Common myeloid progenitor, CD34-positive (primary cell): ENCODE measurements at regions not wholly inside any gene's neighbourhood (a gene's known extent, or its start where the extent isn't known, plus 50 kb on each side); places are given as distances from the start of the nearest gene placed in this dataset.

Experiments used
- CTCF ChIA-PET: fragments of 350-600 bp; sonication (Branson Sonifier 250); formaldehyde crosslinking; loops from one replicate; lab custom pipeline; 2021; ENCODE audit warnings: antibody characterized with exemption; lab: Charles Lee
- POLR2A ChIA-PET: fragments of 350-600 bp; sonication (Branson Sonifier 250); formaldehyde crosslinking; loops from one replicate; lab custom pipeline; 2021; ENCODE audit warnings: antibody characterized with exemption; lab: Charles Lee
- DNase-seq, 3 donors: peaks; one replicate each; pipeline versions ENCODE4 v3.0.0 to v3.0.0-alpha.2; 2013
- H3K27ac ChIP-seq, 2 experiments: 1 replicate in 1 of 2; 2 replicates in 1 of 2; pipeline ENCODE4 v1.7.0; 2013; ENCODE audit warnings: inconsistent platforms in 2 of 2, low read length in 2 of 2, mild to moderate bottlenecking in 2 of 2, low read depth in 1 of 2, moderate library complexity in 1 of 2; ENCODE audit not compliant: severe bottlenecking in 2 of 2, insufficient read depth in 1 of 2, poor library complexity in 1 of 2
- H3K27me3 ChIP-seq, 5 experiments: replicated peaks in 2 of 5; 1 replicate in 3 of 5; 2 replicates in 2 of 5; pipeline versions ENCODE4 v1.6.1 to v1.7.0; 2013; ENCODE audit warnings: low read length in 4 of 5, mild to moderate bottlenecking in 2 of 5, moderate library complexity in 2 of 5, inconsistent platforms in 1 of 5; ENCODE audit not compliant: insufficient read depth in 5 of 5, control insufficient read depth in 4 of 5
- H3K36me3 ChIP-seq, 4 experiments: 1 replicate in 2 of 4; 2 replicates in 2 of 4; pipeline versions ENCODE4 v1.6.1 to v1.7.0; 2013; ENCODE audit warnings: low read length in 3 of 4, control low read depth in 1 of 4, mild to moderate bottlenecking in 1 of 4; ENCODE audit not compliant: control insufficient read depth in 4 of 4, insufficient read depth in 4 of 4
- H3K4me1 ChIP-seq, 4 experiments: 1 replicate in 3 of 4; 2 replicates in 1 of 4; pipeline versions ENCODE4 v1.6.1 to v1.7.1; 2013; ENCODE audit warnings: low read length in 3 of 4, mild to moderate bottlenecking in 3 of 4, control low read depth in 1 of 4, inconsistent platforms in 1 of 4, moderate library complexity in 1 of 4; ENCODE audit not compliant: control insufficient read depth in 4 of 4, insufficient read depth in 4 of 4; ENCODE audit errors: control extremely low read depth in 1 of 4
- H3K4me3 ChIP-seq, 7 experiments: 1 replicate in 4 of 7; 2 replicates in 3 of 7; pipeline versions ENCODE4 v1.5.1 to v1.7.0; 2013; ENCODE audit warnings: mild to moderate bottlenecking in 7 of 7, low read length in 6 of 7, moderate library complexity in 6 of 7, inconsistent platforms in 2 of 7, low read depth in 2 of 7, control low read depth in 1 of 7; ENCODE audit not compliant: insufficient read depth in 4 of 7, control insufficient read depth in 1 of 7; ENCODE audit errors: extremely low read depth in 1 of 7
- H3K9me3 ChIP-seq, 5 experiments: 1 replicate in 4 of 5; 2 replicates in 1 of 5; pipeline versions ENCODE4 v1.6.1 to v1.7.1; 2013; ENCODE audit warnings: low read length in 4 of 5, mild to moderate bottlenecking in 2 of 5, inconsistent platforms in 1 of 5, low read depth in 1 of 5, moderate library complexity in 1 of 5; ENCODE audit not compliant: control insufficient read depth in 4 of 5, insufficient read depth in 2 of 5; ENCODE audit errors: control extremely low read depth in 1 of 5
- WGBS: methylation state at CpG from one replicate; pipeline ENCODE4 v1.1.5; 2013; ENCODE audit not compliant: insufficient coverage; 5-methylcytosine and 5-hydroxymethylcytosine counted together

DNA sequence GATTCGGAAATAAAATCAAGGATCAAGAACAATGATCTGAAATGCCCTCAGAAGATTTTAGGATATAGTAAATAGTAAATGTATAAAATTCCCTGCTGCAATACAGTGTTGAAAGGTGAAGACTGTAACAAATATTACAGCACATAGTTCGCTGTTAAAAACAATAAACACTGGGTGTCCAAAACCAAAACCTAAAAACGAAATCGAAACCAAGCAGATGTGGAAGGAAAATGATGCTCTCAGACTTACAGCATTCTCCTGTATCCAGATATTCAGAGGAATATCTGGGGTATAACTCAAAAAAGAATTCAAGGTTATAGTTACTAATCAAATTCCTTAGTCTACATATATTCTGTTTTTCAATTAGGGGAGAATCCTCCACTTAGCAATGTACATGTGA lies 708.1 kb upstream of the PCDH15 start:
- no peak for DNase-seq
- 100% methylated on average over 2 of the region's 4 CpGs for WGBS
- Histone ChIP-seq H3K27ac (no peak overlapping the region), H3K36me3 (no peaks in the 10 kb centered on the region), H3K9me3 (no peaks in the 10 kb centered on the region), H3K27me3 (no peaks in the 10 kb centered on the region), H3K4me1 (no peaks in the 10 kb centered on the region), H3K4me3 (no peak overlapping the region)
- ChIA-PET CTCF (no interaction called here), POLR2A (no interaction called here)

DNA sequence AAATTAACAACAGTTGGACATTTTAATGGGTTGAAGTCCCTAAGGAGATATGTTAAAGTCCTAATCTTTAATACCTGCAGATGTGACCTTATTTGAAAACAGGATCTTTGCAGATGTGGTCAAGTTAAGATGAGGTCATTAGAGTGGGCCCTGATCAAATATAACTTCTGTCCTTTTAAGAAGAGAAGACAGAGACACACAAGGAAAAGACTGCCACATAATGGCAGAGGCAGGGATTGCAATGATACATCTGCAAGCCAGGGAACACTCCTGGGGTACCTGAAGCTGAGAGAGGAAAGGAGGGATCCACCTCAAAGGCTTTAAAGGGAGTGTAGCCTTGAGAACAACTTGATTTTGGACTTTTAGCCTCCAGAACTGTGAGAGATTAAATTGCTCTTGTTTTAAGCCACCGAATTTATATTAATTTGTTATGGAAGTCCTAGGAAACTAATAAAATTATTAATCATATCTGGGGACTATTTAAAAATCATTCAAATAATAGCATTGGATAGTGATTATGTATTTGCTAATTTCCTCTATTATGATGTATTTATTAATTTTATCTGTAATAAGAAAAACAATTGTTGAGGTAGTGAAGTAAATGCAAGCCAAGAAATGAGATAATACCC lies 700.0 kb upstream of the PCDH15 start:
- ChIA-PET POLR2A (no interaction called here), CTCF (no interaction called here)
- no peaks in the 10 kb centered on the region for H3K36me3 ChIP-seq
- DNase-seq = peak; percentile 1 to 31 (median 29)
- H3K27ac ChIP-seq = no peak overlapping the region
- no peaks in the 10 kb centered on the region for H3K27me3 ChIP-seq
- no peaks in the 10 kb centered on the region for H3K4me1 ChIP-seq
- H3K9me3 ChIP-seq = no peaks in the 10 kb centered on the region
- no CpG with 5 or more reads among the region's 1 CpG for WGBS
- no peak overlapping the region for H3K4me3 ChIP-seq

DNA sequence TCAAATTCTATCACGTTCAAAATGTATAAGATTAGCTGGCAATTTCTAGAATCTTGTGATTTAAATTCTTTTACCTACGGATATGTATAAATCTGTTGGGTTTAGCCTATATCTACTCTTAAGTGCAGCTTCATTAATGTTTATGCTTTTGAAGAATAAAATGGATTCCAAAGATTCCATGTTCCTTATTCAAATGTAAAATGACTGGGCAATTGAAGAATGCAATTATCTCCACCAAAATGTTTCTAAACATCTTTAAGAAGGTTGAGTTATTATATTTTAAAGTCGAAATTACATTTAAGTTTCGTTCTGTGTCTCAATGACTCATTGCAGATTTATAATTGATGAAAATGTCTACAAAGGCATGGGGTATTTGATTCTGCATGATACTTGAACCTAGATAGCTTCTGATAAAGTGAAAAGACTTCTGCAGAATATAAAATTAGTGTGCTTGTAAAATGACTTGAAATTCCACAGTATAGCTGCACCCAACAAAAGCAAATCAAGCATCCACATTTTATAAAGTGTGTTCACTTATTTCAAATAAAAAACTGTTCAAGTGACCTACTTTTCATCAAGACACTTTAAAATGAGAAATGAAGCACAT lies 697.0 kb upstream of the PCDH15 start:
- Histone ChIP-seq H3K4me1 (no peaks in the 10 kb centered on the region), H3K4me3 (no peak overlapping the region), H3K27me3 (no peaks in the 10 kb centered on the region), H3K36me3 (no peaks in the 10 kb centered on the region), H3K9me3 (no peaks in the 10 kb centered on the region), H3K27ac (no peak overlapping the region)
- 80% methylated on average over 2 of the region's 4 CpGs for WGBS
- DNase-seq = no peak
- ChIA-PET POLR2A (no interaction called here), CTCF (no interaction called here)

DNA sequence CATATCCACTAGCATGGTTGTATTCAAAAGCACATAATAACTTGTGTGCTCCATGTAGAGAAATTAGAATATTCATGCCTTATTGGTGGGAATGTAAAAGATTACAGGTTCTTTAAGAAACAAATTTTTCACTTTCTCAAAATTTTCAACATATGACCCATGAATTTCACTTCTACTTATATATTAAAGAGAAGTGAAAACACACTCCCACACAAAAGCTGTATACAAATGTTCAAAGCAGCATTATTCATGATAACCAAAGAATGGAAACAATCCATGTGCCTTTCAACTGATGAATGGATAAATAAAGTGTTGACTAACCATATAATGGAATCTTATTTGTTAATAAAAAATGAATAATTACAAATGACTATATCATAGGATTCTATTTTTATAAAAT lies 694.5 kb upstream of the PCDH15 start:
- no peaks in the 10 kb centered on the region for H3K27me3 ChIP-seq
- CTCF ChIA-PET = no interaction called here
- no peak overlapping the region for H3K4me3 ChIP-seq
- no peaks in the 10 kb centered on the region for H3K4me1 ChIP-seq
- H3K9me3 ChIP-seq = no peaks in the 10 kb centered on the region
- H3K36me3 ChIP-seq = no peaks in the 10 kb centered on the region
- H3K27ac ChIP-seq = no peak overlapping the region
- no peak for DNase-seq
- POLR2A ChIA-PET = no interaction called here

DNA sequence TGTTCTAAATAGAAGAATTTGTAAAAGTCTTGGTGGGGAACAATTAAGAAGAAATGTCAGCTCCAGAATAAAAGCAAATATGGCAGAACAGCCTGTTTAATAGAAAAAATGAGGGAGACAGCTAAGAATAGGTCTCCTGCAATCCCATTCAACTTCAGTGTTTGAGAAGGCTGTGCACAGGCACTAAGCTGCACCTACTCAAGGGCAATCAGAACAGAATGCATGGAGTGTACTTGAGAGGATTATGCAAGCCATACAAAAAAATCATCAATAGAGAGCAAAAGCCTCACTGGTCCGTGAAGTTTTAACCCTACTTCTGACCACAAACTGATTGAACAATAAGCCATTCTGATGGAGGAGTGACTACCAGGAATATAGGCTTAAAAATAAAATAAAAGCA lies 690.7 kb upstream of the PCDH15 start:
- CTCF ChIA-PET = no interaction called here

DNA sequence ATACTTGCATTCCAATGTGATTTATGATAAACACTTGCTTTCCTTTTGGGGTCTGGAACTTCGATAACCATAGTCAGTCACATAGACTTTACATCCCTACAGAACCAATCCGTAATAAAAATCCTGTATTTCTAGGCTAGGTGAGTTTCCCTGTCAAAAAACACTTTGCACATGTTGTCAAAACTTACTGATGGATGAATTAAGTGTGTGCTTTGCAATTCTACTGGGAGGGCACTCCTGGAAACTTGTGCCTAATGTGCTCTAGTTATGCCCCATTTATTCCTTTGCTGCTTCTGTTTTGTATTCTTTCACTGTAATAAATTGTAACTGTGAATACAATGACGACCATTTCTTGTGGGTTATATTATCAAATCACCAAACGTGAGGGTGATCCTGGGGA lies 684.8 kb upstream of the PCDH15 start:
- Histone ChIP-seq H3K27me3 (no peaks in the 10 kb centered on the region), H3K4me3 (no peak overlapping the region), H3K9me3 (peaks cover 0 to 3% (median 0%) of the 10 kb centered on the region in 5 experiments), H3K27ac (no peak overlapping the region), H3K36me3 (no peaks in the 10 kb centered on the region), H3K4me1 (no peaks in the 10 kb centered on the region)
- POLR2A ChIA-PET = no interaction called here
- CTCF ChIA-PET = no interaction called here
- no peak for DNase-seq
- 100% methylated on average over 1 of the region's 4 CpGs for WGBS

More for the DNA sequence above, 690.7 kb upstream of the PCDH15 start:
- no peaks in the 10 kb centered on the region for H3K36me3 ChIP-seq
- no peaks in the 10 kb centered on the region for H3K9me3 ChIP-seq
- DNase-seq = no peak
- H3K27me3 ChIP-seq = no peaks in the 10 kb centered on the region
- no peak overlapping the region for H3K27ac ChIP-seq
- POLR2A ChIA-PET = no interaction called here
- no CpG with 5 or more reads among the region's 1 CpG for WGBS
- H3K4me1 ChIP-seq = no peaks in the 10 kb centered on the region
- no peak overlapping the region for H3K4me3 ChIP-seq

DNA sequence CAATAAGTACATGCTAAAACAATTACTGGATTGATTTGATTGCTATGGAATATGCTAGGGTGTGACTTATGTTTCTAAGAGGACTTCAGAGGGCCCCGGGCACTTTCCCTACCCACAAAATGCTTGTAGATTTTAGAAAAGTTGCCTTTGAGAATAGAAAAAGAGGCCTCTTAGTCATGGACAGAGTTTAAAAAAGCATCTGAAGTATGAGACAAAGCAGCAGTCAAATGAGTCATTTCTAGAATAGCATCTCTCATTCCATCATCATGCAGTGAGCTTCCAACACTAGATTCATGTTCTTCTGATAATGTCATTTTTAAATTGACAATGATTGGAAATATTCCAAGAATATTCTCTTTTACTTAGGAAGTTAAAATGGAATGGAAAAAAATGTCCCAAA lies 675.1 kb upstream of the PCDH15 start:
- no peak for DNase-seq
- H3K27ac ChIP-seq = no peak overlapping the region
- CTCF ChIA-PET = no interaction called here
- POLR2A ChIA-PET = no interaction called here
- H3K4me3 ChIP-seq = no peak overlapping the region
- H3K4me1 ChIP-seq = no peaks in the 10 kb centered on the region
- peaks cover 0 to 2% (median 0%) of the 10 kb centered on the region in 5 experiments for H3K9me3 ChIP-seq
- no CpG with 5 or more reads among the region's 1 CpG for WGBS
- no peaks in the 10 kb centered on the region for H3K36me3 ChIP-seq
- H3K27me3 ChIP-seq = no peaks in the 10 kb centered on the region
